Right cardiac atrium (tissue), 5 donors: ENCODE measurements at regions not wholly inside any gene's neighbourhood (a gene's known extent, or its start where the extent isn't known, plus 50 kb on each side); places are given as distances from the start of the nearest gene placed in this dataset.

Source experiments
- ATAC-seq, 2 donors: fragments of 200-7000 bp; cut with Tn5 transposase; one replicate each; pipeline versions ENCODE4 v1.8.0 to v1.9.1; 2020; ENCODE audit warnings: moderate library complexity in 2 of 2, mild to moderate bottlenecking in 1 of 2
- DNase-seq, 3 donors: peaks; one replicate each; pipeline ENCODE4 v3.0.0-alpha.2; 2020
- H3K27ac ChIP-seq: one replicate; pipeline ENCODE4 v1.5.1; 2013; ENCODE audit warnings: mild to moderate bottlenecking, low read length, control low read depth, moderate library complexity
- H3K27me3 ChIP-seq: one replicate; pipeline ENCODE4 v1.6.1; 2013; ENCODE audit not compliant: control insufficient read depth, insufficient read depth
- H3K4me1 ChIP-seq: one replicate; pipeline ENCODE4 v1.6.1; 2013; ENCODE audit warnings: low read length; ENCODE audit not compliant: control insufficient read depth, insufficient read depth
- H3K4me3 ChIP-seq: one replicate; pipeline ENCODE4 v1.5.1; 2013; ENCODE audit warnings: low read length, control low read depth
- H3K9me3 ChIP-seq: one replicate; pipeline ENCODE4 v1.6.1; 2013; ENCODE audit warnings: low read length; ENCODE audit not compliant: control insufficient read depth
- WGBS: extraction: QIAGEN DNeasy Blood & Tissue Kit; methylation state at CpG from one replicate; pipeline ENCODE4 v1.1.7; 2013; 5-methylcytosine and 5-hydroxymethylcytosine counted together
- intact Hi-C, 4 donors: fragments of 100-400 bp; cut with DNase I; formaldehyde crosslinking; loops; one replicate each; pipeline versions ENCODE4 v1.11.0 to v1.14.0; 2022 to 2023
- donor health status: healthy with polysubstance abuse.
- donor health status: DM: no; HTN: yes; CAD: no.
- donor health status: DM: no; HTN: no; CAD: no.
- donor health status: DM: no; HTN: yes; CAD: no; lungs with severe emphysema.
- donor health status: DM: yes; HTN: yes; CAD: no.

DNA sequence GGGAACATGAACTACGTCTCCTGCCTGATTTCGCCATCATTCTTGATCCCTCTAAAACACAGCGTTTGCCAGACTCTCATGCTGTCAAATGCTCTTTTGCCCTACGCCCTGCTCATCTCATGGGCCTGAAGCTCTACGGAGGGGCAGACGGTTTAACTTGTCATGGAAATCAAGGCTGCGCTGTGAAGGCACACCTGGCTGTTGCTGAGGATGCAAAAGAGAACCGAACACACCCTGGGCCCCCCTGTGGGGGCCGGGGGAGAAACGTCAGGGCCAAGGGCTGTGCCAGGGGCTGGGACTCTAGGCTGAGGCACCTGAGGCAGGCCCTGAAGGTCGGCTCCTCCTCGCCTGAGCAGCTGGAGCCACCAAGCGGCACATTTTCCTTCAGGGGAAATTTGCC lies 957.2 kb downstream of the BRD1 start:
- intact Hi-C loops, result no loop called here
- no peaks in the 10 kb centered on the region for H3K27me3 ChIP-seq
- DNase-seq, result no peak

GRCh38 chr22:48869788-48870187 lies 957.9 kb downstream of the BRD1 start:
- Histone ChIP-seq H3K27me3 (no peaks in the 10 kb centered on the region), H3K9me3 (no peaks in the 10 kb centered on the region), H3K4me3 (no peak overlapping the region), H3K27ac (no peak overlapping the region), H3K4me1 (no peaks in the 10 kb centered on the region)
- 88% methylated on average over 5 of the region's 5 CpGs for WGBS
- no peak for ATAC-seq
- intact Hi-C loops, result no loop called here
- no peak for DNase-seq

More for the DNA sequence above, 957.2 kb downstream of the BRD1 start:
- 81% methylated on average over 13 of the region's 13 CpGs for WGBS
- ATAC-seq, result no peak
- Histone ChIP-seq H3K9me3 (no peaks in the 10 kb centered on the region), H3K4me1 (no peaks in the 10 kb centered on the region), H3K27ac (no peak overlapping the region), H3K4me3 (no peak overlapping the region)

- Histone ChIP-seq H3K4me3 (no peak overlapping the region), H3K27ac (no peak overlapping the region), H3K27me3 (no peaks in the 10 kb centered on the region), H3K4me1 (no peaks in the 10 kb centered on the region), H3K9me3 (no peaks in the 10 kb centered on the region)
- intact Hi-C loops, result no loop called here
- DNase-seq (no peak), ATAC-seq (no peak)
- WGBS, result 87% methylated on average over 12 of the region's 12 CpGs
Measured at GRCh38 chr22:48869161-48869560, 958.5 kb downstream of the BRD1 start.

DNA sequence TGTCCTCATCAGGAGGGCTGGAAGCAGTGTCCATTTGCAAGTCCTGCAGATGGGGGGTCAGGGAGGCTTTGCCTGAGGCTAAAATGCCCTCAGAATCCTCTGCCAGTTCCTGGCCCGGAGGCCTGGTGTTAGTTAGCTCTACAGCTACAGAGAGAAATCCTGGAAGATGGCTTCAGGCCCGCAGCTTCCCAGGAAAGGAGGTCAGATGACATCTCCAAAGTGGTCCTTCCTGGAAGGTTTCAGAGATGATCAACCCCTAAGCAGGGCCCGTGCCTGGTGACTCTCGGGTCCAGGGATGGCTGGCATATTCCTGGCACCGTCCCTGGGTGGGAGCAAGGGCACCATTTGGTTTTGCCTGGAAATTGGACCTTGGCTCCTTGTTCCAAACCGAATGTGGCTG lies 959.1 kb downstream of the BRD1 start:
- no peak for ATAC-seq
- Histone ChIP-seq H3K4me3 (no peak overlapping the region), H3K27me3 (no peaks in the 10 kb centered on the region), H3K27ac (no peak overlapping the region), H3K9me3 (no peaks in the 10 kb centered on the region), H3K4me1 (no peaks in the 10 kb centered on the region)
- no peak for DNase-seq
- 58% methylated on average over 6 of the region's 6 CpGs for WGBS
- intact Hi-C loops, result no loop called here

DNA sequence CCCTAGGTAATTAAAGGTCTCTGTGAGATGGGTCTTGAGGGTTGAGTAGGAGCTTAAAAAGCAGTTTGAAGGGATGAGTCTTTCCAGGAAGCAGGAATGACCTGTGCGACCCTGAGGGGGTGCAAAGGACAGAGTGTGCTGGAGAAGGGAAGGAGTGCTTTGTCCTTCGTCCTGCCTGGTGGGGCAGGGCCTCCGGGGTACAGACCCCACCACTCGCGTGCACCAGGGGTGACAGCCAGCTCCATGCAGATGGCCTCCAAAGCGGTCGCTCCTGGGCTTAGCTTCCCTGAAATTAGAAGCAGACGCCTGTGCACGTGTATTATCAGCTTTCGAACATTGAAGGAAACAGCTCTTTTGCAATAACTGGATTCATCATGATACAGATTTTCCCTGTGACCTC lies 959.8 kb downstream of the BRD1 start:
- no peak for ATAC-seq
- Histone ChIP-seq H3K27me3 (no peaks in the 10 kb centered on the region), H3K27ac (no peak overlapping the region), H3K4me1 (no peaks in the 10 kb centered on the region), H3K4me3 (no peak overlapping the region), H3K9me3 (no peaks in the 10 kb centered on the region)
- intact Hi-C loops, result no loop called here
- WGBS, result 62% methylated on average over 10 of the region's 10 CpGs
- DNase-seq, result no peak

- intact Hi-C loops, result no loop called here
- 65% methylated on average over 22 of the region's 22 CpGs for WGBS
- H3K9me3 ChIP-seq, result no peaks in the 10 kb centered on the region
- H3K4me1 ChIP-seq, result no peaks in the 10 kb centered on the region
- no peak overlapping the region for H3K4me3 ChIP-seq
- peak; percentile 30 to 76 (median 73) for DNase-seq
- ATAC-seq, result peak in 1 of 2 donors; percentile 56
- no peaks in the 10 kb centered on the region for H3K27me3 ChIP-seq
- H3K27ac ChIP-seq, result no peak overlapping the region
Measured at GRCh38 chr22:48866906-48867681, 960.6 kb downstream of the BRD1 start.

DNA sequence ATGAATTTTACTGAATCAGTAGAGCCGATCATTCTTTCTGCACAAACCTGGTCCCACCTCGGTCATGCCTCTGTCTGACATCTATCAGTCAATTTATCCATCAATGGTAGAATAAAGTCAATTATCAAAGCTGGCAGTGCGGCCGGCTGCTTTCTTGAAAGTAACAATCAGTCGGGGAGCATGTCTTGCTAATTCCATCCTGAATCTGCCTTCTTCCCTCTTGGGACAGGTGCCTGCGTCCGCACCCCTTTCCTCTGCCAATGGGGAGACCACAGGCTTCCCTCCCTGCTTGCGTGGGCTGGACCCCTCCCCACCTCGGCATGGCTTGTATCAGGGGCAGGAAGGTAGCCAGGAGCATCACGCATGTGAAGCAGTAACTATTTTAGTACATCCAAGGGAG lies 962.9 kb downstream of the BRD1 start:
- Histone ChIP-seq H3K9me3 (no peaks in the 10 kb centered on the region), H3K4me1 (no peaks in the 10 kb centered on the region), H3K4me3 (no peak overlapping the region), H3K27ac (no peak overlapping the region), H3K27me3 (no peaks in the 10 kb centered on the region)
- DNase-seq (peak in 1 of 3 donors; percentile 18), ATAC-seq (no peak)
- WGBS, result 59% methylated on average over 10 of the region's 10 CpGs
- intact Hi-C loops, result no loop called here

GRCh38 chr22:48863965-48864528 lies 963.6 kb downstream of the BRD1 start:
- Histone ChIP-seq H3K4me1 (no peaks in the 10 kb centered on the region), H3K9me3 (no peaks in the 10 kb centered on the region), H3K27me3 (no peaks in the 10 kb centered on the region), H3K4me3 (no peak overlapping the region), H3K27ac (no peak overlapping the region)
- intact Hi-C loops, result no loop called here
- 74% methylated on average over 7 of the region's 7 CpGs for WGBS
- DNase-seq, result peak in 1 of 3 donors; percentile 28
- no peak for ATAC-seq

DNA sequence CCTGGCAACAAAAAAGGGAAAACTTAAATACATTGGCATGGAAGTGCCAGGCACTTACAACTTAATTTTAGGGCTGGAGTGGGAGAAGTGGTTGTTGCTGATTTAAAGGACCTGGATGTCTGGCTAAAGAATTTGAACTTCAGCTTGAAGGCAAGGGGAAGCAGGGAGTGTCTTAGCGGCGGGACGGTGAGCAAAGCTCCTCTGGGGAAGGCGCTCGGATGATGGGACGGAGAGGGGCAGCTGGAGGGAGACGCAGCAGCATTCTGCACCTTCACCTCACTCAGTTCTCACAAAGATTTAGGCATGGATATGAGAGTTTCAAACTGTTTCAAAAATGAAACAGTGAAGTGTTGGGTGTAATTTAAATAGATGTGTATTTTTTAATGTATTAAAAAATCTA lies 967.1 kb downstream of the BRD1 start:
- WGBS, result 88% methylated on average over 7 of the region's 7 CpGs
- DNase-seq (peak in 1 of 3 donors; percentile 3), ATAC-seq (no peak)
- Histone ChIP-seq H3K27me3 (no peaks in the 10 kb centered on the region), H3K27ac (no peak overlapping the region), H3K4me3 (no peak overlapping the region), H3K9me3 (no peaks in the 10 kb centered on the region), H3K4me1 (no peaks in the 10 kb centered on the region)
- intact Hi-C loops, result no loop called here

DNA sequence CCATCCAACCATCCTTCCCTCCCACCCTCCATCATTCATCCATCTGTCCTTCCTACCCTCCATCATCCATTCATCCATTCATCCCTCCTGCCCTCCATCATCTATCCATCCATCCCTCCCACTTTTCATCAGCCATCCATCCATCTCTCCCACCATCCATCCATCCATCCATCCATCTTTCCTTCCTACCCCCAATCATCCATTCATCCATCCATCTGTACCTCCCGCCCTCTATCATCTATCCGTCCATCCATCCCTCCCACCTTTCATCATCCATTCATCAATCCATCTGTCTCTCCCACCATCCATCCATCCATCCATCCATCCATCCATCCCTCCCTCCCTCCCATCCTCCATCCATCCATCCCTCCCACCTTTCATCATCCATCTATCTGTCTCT lies 968.8 kb downstream of the BRD1 start:
- Histone ChIP-seq H3K4me3 (no peak overlapping the region), H3K27me3 (no peaks in the 10 kb centered on the region), H3K9me3 (no peaks in the 10 kb centered on the region), H3K4me1 (no peaks in the 10 kb centered on the region), H3K27ac (no peak overlapping the region)
- ATAC-seq (no peak), DNase-seq (no peak)
- intact Hi-C loops, result no loop called here
- WGBS, result 93% methylated on average over 2 of the region's 2 CpGs

GRCh38 chr22:48858121-48858520 lies 969.6 kb downstream of the BRD1 start:
- ATAC-seq (no peak), DNase-seq (no peak)
- Histone ChIP-seq H3K4me1 (no peaks in the 10 kb centered on the region), H3K27ac (no peak overlapping the region), H3K9me3 (no peaks in the 10 kb centered on the region), H3K4me3 (no peak overlapping the region), H3K27me3 (no peaks in the 10 kb centered on the region)
- WGBS, result 73% methylated on average over 9 of the region's 9 CpGs
- intact Hi-C loops, result no loop called here
